Sigmoid colon (tissue), 3 donors: ENCODE measurements at regions not wholly inside any gene's neighbourhood (a gene's known extent, or its start where the extent isn't known, plus 50 kb on each side); places are given as distances from the start of the nearest gene placed in this dataset.

ENCODE experiments used
- POLR2A ChIP-seq, 2 donors: fragments of 450-650 bp; IDR thresholded peaks; one replicate each; pipeline ENCODE4 v1.6.1; 2016; ENCODE audit warnings: antibody characterized with exemption in 2 of 2, mild to moderate bottlenecking in 2 of 2, moderate library complexity in 2 of 2
- TF ChIP-seq, protein P1 (sequence below), 4 experiments: fragments of 450-650 bp in 3 of 4; fragments of 200-600 bp in 1 of 4; IDR thresholded peaks; one replicate each; pipeline ENCODE4 v1.5.1; 2016 to 2019; ENCODE audit warnings: antibody characterized with exemption in 4 of 4, mild to moderate bottlenecking in 3 of 4, moderate library complexity in 2 of 4

DNA sequence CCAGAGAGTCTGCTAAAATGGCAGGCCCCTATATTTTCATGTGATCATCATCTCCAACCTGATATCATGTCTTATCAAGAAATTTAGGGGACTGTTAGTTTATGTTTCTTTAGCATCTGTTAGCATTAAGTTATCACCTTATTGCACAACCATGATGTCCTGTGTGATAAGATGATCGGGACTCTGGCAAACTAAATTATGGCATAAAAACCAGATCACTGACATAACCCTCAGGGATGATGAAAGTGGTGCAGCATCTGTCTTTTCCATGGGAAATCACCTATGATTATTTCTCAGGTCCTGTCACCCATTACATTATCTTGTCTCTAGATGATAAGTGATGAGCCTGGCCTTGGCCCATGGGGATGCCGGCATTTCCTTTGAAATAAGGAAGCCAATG lies 458.6 kb upstream of the DCC start:
- TF ChIP-seq, protein P1, sequence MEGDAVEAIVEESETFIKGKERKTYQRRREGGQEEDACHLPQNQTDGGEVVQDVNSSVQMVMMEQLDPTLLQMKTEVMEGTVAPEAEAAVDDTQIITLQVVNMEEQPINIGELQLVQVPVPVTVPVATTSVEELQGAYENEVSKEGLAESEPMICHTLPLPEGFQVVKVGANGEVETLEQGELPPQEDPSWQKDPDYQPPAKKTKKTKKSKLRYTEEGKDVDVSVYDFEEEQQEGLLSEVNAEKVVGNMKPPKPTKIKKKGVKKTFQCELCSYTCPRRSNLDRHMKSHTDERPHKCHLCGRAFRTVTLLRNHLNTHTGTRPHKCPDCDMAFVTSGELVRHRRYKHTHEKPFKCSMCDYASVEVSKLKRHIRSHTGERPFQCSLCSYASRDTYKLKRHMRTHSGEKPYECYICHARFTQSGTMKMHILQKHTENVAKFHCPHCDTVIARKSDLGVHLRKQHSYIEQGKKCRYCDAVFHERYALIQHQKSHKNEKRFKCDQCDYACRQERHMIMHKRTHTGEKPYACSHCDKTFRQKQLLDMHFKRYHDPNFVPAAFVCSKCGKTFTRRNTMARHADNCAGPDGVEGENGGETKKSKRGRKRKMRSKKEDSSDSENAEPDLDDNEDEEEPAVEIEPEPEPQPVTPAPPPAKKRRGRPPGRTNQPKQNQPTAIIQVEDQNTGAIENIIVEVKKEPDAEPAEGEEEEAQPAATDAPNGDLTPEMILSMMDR (IDR thresholded peaks at IDR 0.05), result no peak
- no peak for TF ChIP-seq POLR2A (IDR thresholded peaks at IDR 0.05)
